GM03348 (cell line): ENCODE measurements at regions not wholly inside any gene's neighbourhood (a gene's known extent, or its start where the extent isn't known, plus 50 kb on each side); places are given as distances from the start of the nearest gene placed in this dataset.
"Not testable (repeated sequence)": the region's sequence is repeated elsewhere in the genome, so short reads cannot be mapped to it uniquely, and the experiment has no call there.

ENCODE experiments used
- DNase-seq: peaks from one replicate; pipeline ENCODE4 v3.0.0; 2012; ENCODE audit warnings: low spot score

- no peak for DNase-seq
Observed at GRCh38 chr3:89533275-89533674, 425.9 kb downstream of the EPHA3 start.

- not testable (repeated sequence) for DNase-seq
Observed at GRCh38 chr3:89554587-89554986, 447.2 kb downstream of the EPHA3 start.

GRCh38 chr3:89558711-89559110, 451.3 kb downstream of the EPHA3 start:
- DNase-seq = no peak

- DNase-seq = peak; percentile 2
Observed at GRCh38 chr3:89560568-89560967, 453.1 kb downstream of the EPHA3 start.

- no peak for DNase-seq
Observed at GRCh38 chr3:89562373-89562772, 455.0 kb downstream of the EPHA3 start.

GRCh38 chr3:89565098-89565497, 457.7 kb downstream of the EPHA3 start:
- DNase-seq = no peak

- DNase-seq = no peak
Observed at GRCh38 chr3:89570465-89570864, 463.0 kb downstream of the EPHA3 start.

- DNase-seq = peak; percentile 5
Observed at GRCh38 chr3:89571298-89571697, 463.9 kb downstream of the EPHA3 start.

- DNase-seq = no peak
Observed at GRCh38 chr3:89571707-89572106, 464.3 kb downstream of the EPHA3 start.

GRCh38 chr3:89572261-89572660, 464.8 kb downstream of the EPHA3 start:
- no peak for DNase-seq

- DNase-seq = no peak
Observed at GRCh38 chr3:89576417-89576816, 469.0 kb downstream of the EPHA3 start.

GRCh38 chr3:89577637-89578530, 470.5 kb downstream of the EPHA3 start:
- no peak for DNase-seq

- DNase-seq = no peak
Observed at GRCh38 chr3:89580859-89581258, 473.4 kb downstream of the EPHA3 start.

- no peak for DNase-seq
Observed at GRCh38 chr3:89584398-89584797, 477.0 kb downstream of the EPHA3 start.

GRCh38 chr3:89586256-89586655, 478.8 kb downstream of the EPHA3 start:
- no peak for DNase-seq

- no peak for DNase-seq
Observed at GRCh38 chr3:89586676-89587075, 479.3 kb downstream of the EPHA3 start.

GRCh38 chr3:89606151-89606550, 498.7 kb downstream of the EPHA3 start:
- DNase-seq = no peak

GRCh38 chr3:89612027-89612426, 504.6 kb downstream of the EPHA3 start:
- DNase-seq = no peak

GRCh38 chr3:89613241-89613640, 505.8 kb downstream of the EPHA3 start:
- DNase-seq = no peak

- peak; percentile 5 for DNase-seq
Observed at GRCh38 chr3:89617706-89618105, 510.3 kb downstream of the EPHA3 start.

GRCh38 chr3:89619263-89619662, 511.8 kb downstream of the EPHA3 start:
- DNase-seq = no peak

- no peak for DNase-seq
Observed at GRCh38 chr3:89622063-89622700, 514.8 kb downstream of the EPHA3 start.

GRCh38 chr3:89624494-89624893, 517.1 kb downstream of the EPHA3 start:
- no peak for DNase-seq

- DNase-seq = no peak
Observed at GRCh38 chr3:89625945-89626344, 518.5 kb downstream of the EPHA3 start.
